ENCODE measurements at regions not wholly inside any gene's neighbourhood (a gene's known extent, or its start where the extent isn't known, plus 50 kb on each side); places are given as distances from the start of the nearest gene placed in this dataset.
"Not testable (repeated sequence)": the region's sequence is repeated elsewhere in the genome, so short reads cannot be mapped to it uniquely, and the experiment has no call there.

- TF ChIP-seq CTCF (IDR thresholded peaks at IDR 0.05; ENCODE audit: control extremely low read depth in 1 of 3, insufficient read depth in 1 of 3, low read depth in 1 of 3, low read length in 3 of 3) (no peak), MAFK (IDR thresholded peaks at IDR 0.05; ENCODE audit: low read depth, low read length) (peak; percentile 73), RAD21 (IDR thresholded peaks at IDR 0.05 in 1 of 2, conservative IDR thresholded peaks at IDR 0.05 in 1 of 2; ENCODE audit: low read depth in 2 of 2, low read length in 2 of 2) (no peak), RXRA (IDR thresholded peaks at IDR 0.05; ENCODE audit: insufficient read depth, low read depth, low read length) (no peak)
These were observed 438.1 kb upstream of the NRP1 start (continued) for GRCh38 chr10:33772370-33773252.

- CTCF ChIA-PET (ENCODE audit: partially characterized antibody); H3K4me3 ChIP-seq (ENCODE audit: extremely low read depth in 1 of 4, insufficient read depth in 2 of 4, low read depth in 3 of 4, low read length in 4 of 4); DNase-seq (ENCODE audit: low read depth in 1 of 2, low spot score in 2 of 2); H4K20me1 ChIP-seq (replicated peaks in 1 of 2; ENCODE audit: control insufficient read depth in 1 of 2, insufficient read depth in 2 of 2, low read length in 2 of 2); H3K4ac ChIP-seq (replicated peaks; ENCODE audit: insufficient read length, low read depth, low read length); H3K9ac ChIP-seq (replicated peaks in 1 of 4; ENCODE audit: extremely low read depth in 1 of 4, low read depth in 3 of 4, low read length in 3 of 4); H3K14ac ChIP-seq (ENCODE audit: insufficient read length); H3K56ac ChIP-seq (replicated peaks; ENCODE audit: insufficient read length, low read depth, low read length); H3K23ac ChIP-seq (ENCODE audit: insufficient read length); H3K79me1 ChIP-seq (ENCODE audit: low read depth, low read length); H3K79me2 ChIP-seq (ENCODE audit: control insufficient read depth in 1 of 2, insufficient read depth in 2 of 2, low read length in 2 of 2); H4K5ac ChIP-seq (ENCODE audit: insufficient read length, low read depth, low read length); H3K36me3 ChIP-seq (ENCODE audit: control insufficient read depth in 2 of 4, insufficient read depth in 4 of 4, low read length in 3 of 4); H4K8ac ChIP-seq (ENCODE audit: extremely low read depth, insufficient read depth, low read length); H3K27me3 ChIP-seq (replicated peaks in 1 of 4; ENCODE audit: control insufficient read depth in 3 of 4, extremely low read depth in 1 of 4, insufficient read depth in 3 of 4, low read length in 3 of 4); H2AFZ ChIP-seq (ENCODE audit: low read length); H3K23me2 ChIP-seq (ENCODE audit: low read depth, low read length); H3K9me3 ChIP-seq (ENCODE audit: insufficient read depth in 2 of 2, low read depth in 1 of 2, low read length in 1 of 2); H2BK15ac ChIP-seq (ENCODE audit: low read length); FAIRE-seq: not testable (repeated sequence)
- 66% methylated on average over 8 of the region's 8 CpGs; no CpG with 5 or more reads in 1 of the 2 experiments for WGBS, 2 experiments (ENCODE audit: extremely low coverage in 1 of 2, insufficient coverage in 1 of 2, insufficient read length in 1 of 2, insufficient replicate concordance in 2 of 2, low coverage in 1 of 2, low lambda C conversion rate in 2 of 2, missing lambda C conversion rate in 1 of 2)
- peak overlapping the region; percentile 99 for H2BK5ac ChIP-seq (ENCODE audit: low read depth, low read length)
- H3K4me2 ChIP-seq (ENCODE audit: insufficient read depth in 1 of 2, low read depth in 2 of 2, low read length in 2 of 2): peak overlapping the region in 1 of 2 experiments; percentile 64; a peak in 1 of 4 replicates
- peak overlapping the region; percentile 100 for H2BK12ac ChIP-seq (ENCODE audit: low read depth, low read length)
- peak overlapping the region; percentile 91 for H3K18ac ChIP-seq (ENCODE audit: extremely low read depth, low read length)
- H4K91ac ChIP-seq (replicated peaks; ENCODE audit: insufficient read length, low read length): peak overlapping the region; percentile 54
- H3K27ac ChIP-seq (ENCODE audit: low read depth, low read length): 0 out of 2 replicates have a peak overlapping the region, but pooled peaks have one; percentile 87
- H2BK120ac ChIP-seq (replicated peaks; ENCODE audit: low read depth, low read length): peak overlapping the region; percentile 17
- H2AK5ac ChIP-seq (ENCODE audit: low read depth, low read length): 0 out of 2 replicates have a peak overlapping the region, but pooled peaks have one; percentile 34
- peaks cover 6 to 21% (median 14%) of the 10 kb centered on the region in 4 experiments for H3K4me1 ChIP-seq (replicated peaks in 1 of 4; ENCODE audit: control insufficient read depth in 3 of 4, insufficient read depth in 4 of 4, low read length in 3 of 4)
- POLR2A ChIA-PET (ENCODE audit: partially characterized antibody): interaction anchor here (0.9 kb wide), 1 partner anchor 12 kb away, joined by 3 read pairs; no protein-coding TSS in a partner anchor
- H2BK20ac ChIP-seq (ENCODE audit: low read length): 0 out of 2 replicates have a peak overlapping the region, but pooled peaks have one; percentile 67
These were observed 437.4 kb upstream of the NRP1 start for GRCh38 chr10:33771856-33772255.

All from H1 (cell line).